Neural cell (in vitro differentiated cells): ENCODE measurements at regions not wholly inside any gene's neighbourhood (a gene's known extent, or its start where the extent isn't known, plus 50 kb on each side); places are given as distances from the start of the nearest gene placed in this dataset.

Source experiments
- CTCF ChIP-seq: fragments of 450-650 bp; IDR thresholded peaks from 2 replicates; pipeline ENCODE4 v1.5.1; 2014; ENCODE audit warnings: antibody characterized with exemption, mild to moderate bottlenecking, moderate library complexity; ENCODE audit not compliant: poor library complexity, severe bottlenecking
- EP300 ChIP-seq: fragments of 450-650 bp; conservative IDR thresholded peaks from 2 replicates; pipeline ENCODE4 v1.6.1; 2014; ENCODE audit warnings: antibody characterized with exemption, mild to moderate bottlenecking, moderate library complexity; ENCODE audit not compliant: poor library complexity, severe bottlenecking
- POLR2AphosphoS5 ChIP-seq: IDR thresholded peaks from 2 replicates; pipeline ENCODE4 v1.6.1; 2012
- REST ChIP-seq: IDR thresholded peaks from 2 replicates; pipeline ENCODE4 v1.6.1; 2012; ENCODE audit warnings: borderline replicate concordance
- TAF1 ChIP-seq: IDR thresholded peaks from 2 replicates; pipeline ENCODE4 v1.6.1; 2012; ENCODE audit warnings: low read depth

DNA sequence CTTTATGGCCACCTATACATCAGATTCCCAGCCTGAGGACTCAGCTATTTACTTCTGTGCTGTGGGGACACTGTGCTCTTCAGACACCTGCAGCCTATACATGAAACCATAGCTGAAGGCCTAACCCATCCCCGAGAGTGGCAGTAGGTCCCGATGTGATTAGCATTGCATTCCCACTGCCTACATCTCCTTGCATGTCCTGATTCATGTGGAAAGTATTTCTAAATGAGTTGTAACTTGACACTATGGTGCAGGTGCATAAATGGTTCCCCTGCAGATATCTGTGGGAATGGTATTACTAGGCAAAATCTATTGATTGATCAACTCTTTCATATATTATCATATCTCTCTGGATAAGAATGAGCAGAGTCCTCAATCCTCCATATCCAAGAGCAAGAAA is 433.5 kb downstream of the DAD1 start:
- TF ChIP-seq CTCF (no peak), EP300 (no peak), POLR2AphosphoS5 (no peak), TAF1 (no peak), REST (no peak)
